Sigmoid colon (tissue), 6 donors: ENCODE measurements at regions not wholly inside any gene's neighbourhood (a gene's known extent, or its start where the extent isn't known, plus 50 kb on each side); places are given as distances from the start of the nearest gene placed in this dataset.

Experiments
- DNase-seq: peaks from one replicate; pipeline ENCODE4 v3.0.0-alpha.2; 2019
- H3K27ac ChIP-seq, 4 donors: fragments of 200-600 bp; sonication (generic); one replicate each; pipeline ENCODE4 v1.5.1; 2016 to 2019; ENCODE audit warnings: mild to moderate bottlenecking in 1 of 4
- H3K27me3 ChIP-seq, 3 donors: fragments of 200-600 bp; sonication (generic); one replicate each; pipeline ENCODE4 v1.5.1; 2019; ENCODE audit warnings: mild to moderate bottlenecking in 1 of 3
- H3K36me3 ChIP-seq, 4 donors: fragments of 200-600 bp; sonication (generic); one replicate each; pipeline ENCODE4 v1.5.1; 2016 to 2019
- H3K4me1 ChIP-seq, 4 donors: fragments of 200-600 bp; sonication (generic); one replicate each; pipeline ENCODE4 v1.5.1; 2017 to 2019
- H3K4me3 ChIP-seq, 4 donors: fragments of 200-600 bp; sonication (generic); one replicate each; pipeline ENCODE4 v1.5.1; 2017 to 2019; ENCODE audit warnings: mild to moderate bottlenecking in 2 of 4, moderate library complexity in 1 of 4
- H3K9me3 ChIP-seq, 4 donors: fragments of 200-600 bp in 3 of 4; sonication (generic) in 3 of 4; one replicate each; pipeline versions ENCODE4 v1.5.1 to v1.6.1; 2013 to 2019
- CTCF ChIP-seq, 4 experiments: fragments of 450-650 bp in 3 of 4; fragments of 200-600 bp in 1 of 4; IDR thresholded peaks; one replicate each; pipeline ENCODE4 v1.5.1; 2016 to 2019; ENCODE audit warnings: antibody characterized with exemption in 4 of 4, mild to moderate bottlenecking in 3 of 4, moderate library complexity in 2 of 4
- EP300 ChIP-seq, 4 donors: sonication (generic); formaldehyde crosslinking; IDR thresholded peaks; one replicate each; pipeline ENCODE4 v1.6.1; 2017; ENCODE audit warnings: antibody characterized with exemption in 4 of 4
- POLR2A ChIP-seq, 2 donors: fragments of 450-650 bp; IDR thresholded peaks; one replicate each; pipeline ENCODE4 v1.6.1; 2016; ENCODE audit warnings: antibody characterized with exemption in 2 of 2, mild to moderate bottlenecking in 2 of 2, moderate library complexity in 2 of 2
- POLR2AphosphoS5 ChIP-seq, 4 donors: sonication (generic); formaldehyde crosslinking; IDR thresholded peaks; one replicate each; pipeline ENCODE4 v1.6.1; 2017; ENCODE audit warnings: antibody characterized with exemption in 4 of 4
- WGBS, 2 donors: extraction: QIAGEN DNeasy Blood & Tissue Kit; methylation state at CpG; one replicate each; pipeline ENCODE4 v1.1.7; 2013; 5-methylcytosine and 5-hydroxymethylcytosine counted together
- intact Hi-C: fragments of 100-400 bp; cut with DNase I; formaldehyde crosslinking; loops from one replicate; pipeline ENCODE4 v1.15.1; 2023
- donor health status: healthy with polysubstance abuse.
- donor health status: healthy.

- no peak for DNase-seq
- TF ChIP-seq CTCF (IDR thresholded peaks at IDR 0.05) (no peak), EP300 (IDR thresholded peaks at IDR 0.05) (no peak), POLR2AphosphoS5 (IDR thresholded peaks at IDR 0.05) (no peak), POLR2A (IDR thresholded peaks at IDR 0.05) (no peak)
- intact Hi-C loops, result no loop called here
- H3K4me3 ChIP-seq, result no peak overlapping the region
- H3K27ac ChIP-seq, result no peak overlapping the region
- H3K36me3 ChIP-seq, result no peaks in the 10 kb centered on the region
- H3K27me3 ChIP-seq, result no peaks in the 10 kb centered on the region
- 80 to 81% methylated on average over 3 of the region's 3 CpGs for WGBS, 2 donors
- no peaks in the 10 kb centered on the region for H3K4me1 ChIP-seq
- no peaks in the 10 kb centered on the region for H3K9me3 ChIP-seq
Observed at GRCh38 chr4:129970801-129971200, 874.8 kb downstream of the C4orf33 start.

GRCh38 chr4:129971419-129971818 is 875.5 kb downstream of the C4orf33 start:
- no peak for DNase-seq
- intact Hi-C loops, result no loop called here
- TF ChIP-seq CTCF (IDR thresholded peaks at IDR 0.05), result no peak

GRCh38 chr4:129972257-129972656 is 876.3 kb downstream of the C4orf33 start:
- no peak overlapping the region for H3K27ac ChIP-seq
- no peak overlapping the region for H3K4me3 ChIP-seq
- no peaks in the 10 kb centered on the region for H3K36me3 ChIP-seq
- TF ChIP-seq EP300 (IDR thresholded peaks at IDR 0.05) (no peak), CTCF (IDR thresholded peaks at IDR 0.05) (no peak), POLR2A (IDR thresholded peaks at IDR 0.05) (no peak), POLR2AphosphoS5 (IDR thresholded peaks at IDR 0.05) (no peak)
- no peaks in the 10 kb centered on the region for H3K9me3 ChIP-seq
- no peak for DNase-seq
- H3K27me3 ChIP-seq, result no peaks in the 10 kb centered on the region
- no peaks in the 10 kb centered on the region for H3K4me1 ChIP-seq
- WGBS, 2 donors, result 35 to 88% methylated on average over 1 of the region's 1 CpG
- intact Hi-C loops, result no loop called here

More at GRCh38 chr4:129971419-129971818, 875.5 kb downstream of the C4orf33 start:
- Histone ChIP-seq H3K9me3 (no peaks in the 10 kb centered on the region), H3K4me1 (no peaks in the 10 kb centered on the region), H3K4me3 (no peak overlapping the region), H3K36me3 (no peaks in the 10 kb centered on the region), H3K27ac (no peak overlapping the region), H3K27me3 (no peaks in the 10 kb centered on the region)

- no peak overlapping the region for H3K27ac ChIP-seq
- DNase-seq, result no peak
- intact Hi-C loops, result no loop called here
- TF ChIP-seq POLR2A (IDR thresholded peaks at IDR 0.05) (no peak), POLR2AphosphoS5 (IDR thresholded peaks at IDR 0.05) (no peak), CTCF (IDR thresholded peaks at IDR 0.05) (no peak), EP300 (IDR thresholded peaks at IDR 0.05) (no peak)
- H3K4me3 ChIP-seq, result no peak overlapping the region
- no peaks in the 10 kb centered on the region for H3K4me1 ChIP-seq
- H3K9me3 ChIP-seq, result no peaks in the 10 kb centered on the region
- H3K27me3 ChIP-seq, result no peaks in the 10 kb centered on the region
- no peaks in the 10 kb centered on the region for H3K36me3 ChIP-seq
Observed at GRCh38 chr4:129974730-129975129, 878.8 kb downstream of the C4orf33 start.

GRCh38 chr4:129978315-129978714 is 882.4 kb downstream of the C4orf33 start:
- intact Hi-C loops, result no loop called here
- no peaks in the 10 kb centered on the region for H3K27me3 ChIP-seq
- H3K36me3 ChIP-seq, result no peaks in the 10 kb centered on the region
- DNase-seq, result no peak
- TF ChIP-seq POLR2A (IDR thresholded peaks at IDR 0.05), result no peak
- no peak for TF ChIP-seq CTCF (IDR thresholded peaks at IDR 0.05)
- no peak for TF ChIP-seq POLR2AphosphoS5 (IDR thresholded peaks at IDR 0.05)
- no peak for TF ChIP-seq EP300 (IDR thresholded peaks at IDR 0.05)
- H3K9me3 ChIP-seq, result no peaks in the 10 kb centered on the region
- H3K4me3 ChIP-seq, result no peak overlapping the region
- H3K27ac ChIP-seq, result no peak overlapping the region
- 67 to 81% methylated on average over 4 of the region's 4 CpGs for WGBS, 2 donors
- H3K4me1 ChIP-seq, result no peaks in the 10 kb centered on the region
